CD4-positive, alpha-beta T cell treated with Interleukin-12 subunit alpha and Interleukin-12 subunit beta, for 1 hour (primary cell): ENCODE measurements at regions not wholly inside any gene's neighbourhood (a gene's known extent, or its start where the extent isn't known, plus 50 kb on each side); places are given as distances from the start of the nearest gene placed in this dataset.
"Not testable (repeated sequence)": the region's sequence is repeated elsewhere in the genome, so short reads cannot be mapped to it uniquely, and the experiment has no call there.

Source experiments
- DNase-seq: peaks from one replicate; pipeline ENCODE4 v3.0.0-alpha.2; 2020

- no peak for DNase-seq
Measured at GRCh38 chr2:7830616-7831015, 851.2 kb upstream of the ID2 start.

- DNase-seq, result no peak
Measured at GRCh38 chr2:7835151-7835550, 846.7 kb upstream of the ID2 start.

- no peak for DNase-seq
Measured at GRCh38 chr2:7835693-7836680, 845.9 kb upstream of the ID2 start.

GRCh38 chr2:7837237-7837760 lies 844.6 kb upstream of the ID2 start:
- no peak for DNase-seq

- DNase-seq, result no peak
Measured at GRCh38 chr2:7838669-7839068, 843.2 kb upstream of the ID2 start.

- no peak for DNase-seq
Measured at GRCh38 chr2:7840651-7841380, 841.0 kb upstream of the ID2 start.

GRCh38 chr2:7841751-7842150 lies 840.1 kb upstream of the ID2 start:
- no peak for DNase-seq

- DNase-seq, result no peak
Measured at GRCh38 chr2:7844414-7844965, 837.4 kb upstream of the ID2 start.

GRCh38 chr2:7845332-7845731 lies 836.5 kb upstream of the ID2 start:
- DNase-seq, result no peak

- no peak for DNase-seq
Measured at GRCh38 chr2:7846607-7847006, 835.2 kb upstream of the ID2 start.

GRCh38 chr2:7847321-7847720 lies 834.5 kb upstream of the ID2 start:
- DNase-seq, result no peak

- DNase-seq, result no peak
Measured at GRCh38 chr2:7849027-7849426, 832.8 kb upstream of the ID2 start.

- no peak for DNase-seq
Measured at GRCh38 chr2:7849531-7849930, 832.3 kb upstream of the ID2 start.

- DNase-seq, result no peak
Measured at GRCh38 chr2:7852546-7852945, 829.3 kb upstream of the ID2 start.

- no peak for DNase-seq
Measured at GRCh38 chr2:7857904-7858303, 824.0 kb upstream of the ID2 start.

- DNase-seq, result no peak
Measured at GRCh38 chr2:7858624-7859023, 823.2 kb upstream of the ID2 start.

- no peak for DNase-seq
Measured at GRCh38 chr2:7860693-7861092, 821.2 kb upstream of the ID2 start.

GRCh38 chr2:7861910-7862702 lies 819.8 kb upstream of the ID2 start:
- DNase-seq, result no peak

GRCh38 chr2:7866104-7866503 lies 815.8 kb upstream of the ID2 start:
- DNase-seq, result no peak

- no peak for DNase-seq
Measured at GRCh38 chr2:7866825-7867224, 815.0 kb upstream of the ID2 start.

- peak; percentile 11 for DNase-seq
Measured at GRCh38 chr2:7867867-7868266, 814.0 kb upstream of the ID2 start.

- no peak for DNase-seq
Measured at GRCh38 chr2:7868836-7869235, 813.0 kb upstream of the ID2 start.

- DNase-seq, result not testable (repeated sequence)
Measured at GRCh38 chr2:7876445-7876844, 805.4 kb upstream of the ID2 start.
